ENCODE measurements at regions not wholly inside any gene's neighbourhood (a gene's known extent, or its start where the extent isn't known, plus 50 kb on each side); places are given as distances from the start of the nearest gene placed in this dataset.
A peak's percentile ranks its signal among the peaks of the same experiment; 100 is the strongest.

- TF ChIP-seq ZSCAN20 (CRISPR knock-in tag; IDR thresholded peaks at IDR 0.05; ENCODE audit: borderline replicate concordance) = no peak
Measured at GRCh38 chr10:20457649-20458048, 439.5 kb downstream of the NEBL start (continued).

- DNase-seq (ENCODE audit: low spot score) = no peak
- no peak overlapping the region for H2AFZ ChIP-seq (ENCODE audit: low read length)
- H3K79me2 ChIP-seq (ENCODE audit: insufficient read depth, low read length) = no peaks in the 10 kb centered on the region
- no peaks in the 10 kb centered on the region for H4K20me1 ChIP-seq (ENCODE audit: insufficient read depth, low read length)
- TF ChIP-seq ZFP90 (CRISPR knock-in tag; IDR thresholded peaks at IDR 0.05; ENCODE audit: borderline replicate concordance) (no peak), FOXK1 (CRISPR knock-in tag; IDR thresholded peaks at IDR 0.05; ENCODE audit: borderline replicate concordance, low read depth) (no peak)
- H3K36me3 ChIP-seq (replicated peaks in 1 of 2; ENCODE audit: control insufficient read depth in 1 of 2, insufficient read depth in 2 of 2, low read length in 2 of 2) = no peaks in the 10 kb centered on the region
- no peak overlapping the region for H3K27ac ChIP-seq (ENCODE audit: extremely low read length, insufficient read depth, low read length)
- in situ Hi-C loops (cut with HindIII; ENCODE audit: extremely low pct_ligation_motif_present, low pct_unique_long_range_greater_than_20kb) (no loop called here), intact Hi-C loops (cut with micrococcal nuclease; ENCODE audit: unreplicated experiment) (no loop called here)
- no peaks in the 10 kb centered on the region for H3K4me1 ChIP-seq (ENCODE audit: insufficient read depth, low read length)
- no peaks in the 10 kb centered on the region for H3K27me3 ChIP-seq (ENCODE audit: control insufficient read depth in 1 of 2, insufficient read depth in 2 of 2, low read length in 2 of 2)
- H3K9ac ChIP-seq (ENCODE audit: insufficient read depth, low read depth, low read length) = no peak overlapping the region
- H3K9me3 ChIP-seq (ENCODE audit: low read length) = peaks cover 21% of the 10 kb centered on the region; the same call in 1 of the 2 replicates
- BruUV-seq (replicated peaks) = no TSS peak
- H3K4me3 ChIP-seq (replicated peaks in 1 of 3; ENCODE audit: insufficient read depth in 1 of 3, low read depth in 2 of 3, low read length in 3 of 3) = no peak overlapping the region
- under 1% methylated on average over 4 of the region's 4 CpGs for WGBS (ENCODE audit: low lambda C conversion rate)
- H3K4me2 ChIP-seq (ENCODE audit: low read depth, low read length) = no peak overlapping the region
- POLR2A ChIA-PET = no interaction called here
- CTCF ChIA-PET (ENCODE audit: low intra/inter-chr PET ratio, low total read pairs) = no interaction called here
- ATAC-seq = no peak
- FAIRE-seq = no peak
Measured at GRCh38 chr10:20455774-20456173, 441.3 kb downstream of the NEBL start.

GRCh38 chr10:20454331-20454730 is 442.8 kb downstream of the NEBL start:
- in situ Hi-C loops (cut with HindIII; ENCODE audit: extremely low pct_ligation_motif_present, low pct_unique_long_range_greater_than_20kb) = no loop called here

More at GRCh38 chr10:20454331-20454730, 442.8 kb downstream of the NEBL start:
- Histone ChIP-seq H4K20me1 (ENCODE audit: insufficient read depth, low read length) (no peaks in the 10 kb centered on the region), H3K9ac (ENCODE audit: insufficient read depth, low read depth, low read length) (no peak overlapping the region), H3K27ac (ENCODE audit: extremely low read length, insufficient read depth, low read length) (no peak overlapping the region), H3K36me3 (replicated peaks in 1 of 2; ENCODE audit: control insufficient read depth in 1 of 2, insufficient read depth in 2 of 2, low read length in 2 of 2) (no peaks in the 10 kb centered on the region), H2AFZ (ENCODE audit: low read length) (peak overlapping the region; percentile 5), H3K79me2 (ENCODE audit: insufficient read depth, low read length) (no peaks in the 10 kb centered on the region), H3K4me1 (ENCODE audit: insufficient read depth, low read length) (no peaks in the 10 kb centered on the region), H3K9me3 (ENCODE audit: low read length) (peaks cover 34% of the 10 kb centered on the region), H3K27me3 (ENCODE audit: control insufficient read depth in 1 of 2, insufficient read depth in 2 of 2, low read length in 2 of 2) (no peaks in the 10 kb centered on the region), H3K4me2 (ENCODE audit: low read depth, low read length) (no peak overlapping the region), H3K4me3 (replicated peaks in 1 of 3; ENCODE audit: insufficient read depth in 1 of 3, low read depth in 2 of 3, low read length in 3 of 3) (no peak overlapping the region)
- DNase-seq (ENCODE audit: low spot score) (no peak), ATAC-seq (no peak), FAIRE-seq (no peak)
- ChIA-PET POLR2A (no interaction called here), CTCF (ENCODE audit: low intra/inter-chr PET ratio, low total read pairs) (no interaction called here)
- WGBS (ENCODE audit: low lambda C conversion rate) = 5% methylated on average over 5 of the region's 5 CpGs
- no peak for TF ChIP-seq JUND (CRISPR knock-in tag; IDR thresholded peaks at IDR 0.05)
- TF ChIP-seq ZNF598 (CRISPR knock-in tag; IDR thresholded peaks at IDR 0.05; ENCODE audit: borderline replicate concordance) = no peak
- no peak for TF ChIP-seq SALL2 (CRISPR knock-in tag; IDR thresholded peaks at IDR 0.05)
- TF ChIP-seq ZNF691 (CRISPR knock-in tag; IDR thresholded peaks at IDR 0.05; ENCODE audit: borderline replicate concordance, low read depth) = no peak
- no TSS peak for BruUV-seq (replicated peaks)
- intact Hi-C loops (cut with micrococcal nuclease; ENCODE audit: unreplicated experiment) = no loop called here

Data from HepG2 (cell line).